ENCODE measurements at regions not wholly inside any gene's neighbourhood (a gene's known extent, or its start where the extent isn't known, plus 50 kb on each side); places are given as distances from the start of the nearest gene placed in this dataset.

DNA sequence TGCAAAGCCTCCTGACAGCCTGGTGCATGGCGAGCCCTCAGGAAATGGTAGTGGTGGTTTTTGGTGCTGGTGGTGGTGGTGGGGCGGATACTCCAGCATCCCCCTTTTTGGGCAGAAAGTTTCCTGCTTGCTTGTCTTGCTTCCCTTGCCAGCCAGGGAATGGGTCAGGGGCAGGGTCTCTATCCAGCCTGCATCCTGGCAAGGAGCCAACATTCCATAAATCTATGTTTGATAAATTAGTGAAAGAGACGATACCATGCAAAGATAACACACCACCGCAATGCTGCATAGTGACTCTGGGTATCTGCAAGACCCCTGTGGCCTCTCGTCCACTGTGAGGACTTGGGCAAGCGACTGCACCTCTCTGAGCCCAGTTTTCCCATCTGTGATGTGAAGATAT is 246.2 kb downstream of the LRFN2 start:
- no peak overlapping the region for H3K4me3 ChIP-seq
- no peaks in the 10 kb centered on the region for H3K27me3 ChIP-seq
- TF ChIP-seq, protein P1, sequence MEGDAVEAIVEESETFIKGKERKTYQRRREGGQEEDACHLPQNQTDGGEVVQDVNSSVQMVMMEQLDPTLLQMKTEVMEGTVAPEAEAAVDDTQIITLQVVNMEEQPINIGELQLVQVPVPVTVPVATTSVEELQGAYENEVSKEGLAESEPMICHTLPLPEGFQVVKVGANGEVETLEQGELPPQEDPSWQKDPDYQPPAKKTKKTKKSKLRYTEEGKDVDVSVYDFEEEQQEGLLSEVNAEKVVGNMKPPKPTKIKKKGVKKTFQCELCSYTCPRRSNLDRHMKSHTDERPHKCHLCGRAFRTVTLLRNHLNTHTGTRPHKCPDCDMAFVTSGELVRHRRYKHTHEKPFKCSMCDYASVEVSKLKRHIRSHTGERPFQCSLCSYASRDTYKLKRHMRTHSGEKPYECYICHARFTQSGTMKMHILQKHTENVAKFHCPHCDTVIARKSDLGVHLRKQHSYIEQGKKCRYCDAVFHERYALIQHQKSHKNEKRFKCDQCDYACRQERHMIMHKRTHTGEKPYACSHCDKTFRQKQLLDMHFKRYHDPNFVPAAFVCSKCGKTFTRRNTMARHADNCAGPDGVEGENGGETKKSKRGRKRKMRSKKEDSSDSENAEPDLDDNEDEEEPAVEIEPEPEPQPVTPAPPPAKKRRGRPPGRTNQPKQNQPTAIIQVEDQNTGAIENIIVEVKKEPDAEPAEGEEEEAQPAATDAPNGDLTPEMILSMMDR (IDR thresholded peaks at IDR 0.05), result no peak
- no peaks in the 10 kb centered on the region for H3K9me3 ChIP-seq
- no peaks in the 10 kb centered on the region for H3K4me1 ChIP-seq
- no peak for DNase-seq (ENCODE audit: low spot score)
- no peaks in the 10 kb centered on the region for H3K36me3 ChIP-seq
- no peak overlapping the region for H3K27ac ChIP-seq

DNA sequence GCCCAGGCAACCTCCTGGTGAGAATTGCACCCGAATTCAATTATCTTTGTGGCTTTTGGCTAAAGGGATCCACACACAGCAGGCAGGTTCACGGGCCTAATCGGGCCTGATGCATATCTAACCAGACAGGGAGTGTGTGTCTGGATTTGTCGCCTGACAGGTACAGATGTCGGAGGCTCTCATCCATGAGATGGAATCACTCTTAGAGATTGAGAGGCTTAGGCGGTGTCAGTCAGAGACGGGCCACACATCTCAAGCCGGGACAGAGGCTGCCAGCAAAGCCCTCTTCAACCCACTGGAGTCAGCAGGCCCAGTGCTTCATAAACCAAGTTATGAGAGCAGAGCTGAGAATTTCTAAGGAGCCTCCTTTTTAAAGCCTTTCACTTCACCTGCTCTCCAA is 247.0 kb downstream of the LRFN2 start:
- H3K4me3 ChIP-seq, result no peak overlapping the region
- no peak for DNase-seq (ENCODE audit: low spot score)
- no peaks in the 10 kb centered on the region for H3K9me3 ChIP-seq
- no peaks in the 10 kb centered on the region for H3K27me3 ChIP-seq
- TF ChIP-seq, protein P1 (IDR thresholded peaks at IDR 0.05), result no peak
- H3K36me3 ChIP-seq, result no peaks in the 10 kb centered on the region
- no peak overlapping the region for H3K27ac ChIP-seq
- H3K4me1 ChIP-seq, result no peaks in the 10 kb centered on the region

DNA sequence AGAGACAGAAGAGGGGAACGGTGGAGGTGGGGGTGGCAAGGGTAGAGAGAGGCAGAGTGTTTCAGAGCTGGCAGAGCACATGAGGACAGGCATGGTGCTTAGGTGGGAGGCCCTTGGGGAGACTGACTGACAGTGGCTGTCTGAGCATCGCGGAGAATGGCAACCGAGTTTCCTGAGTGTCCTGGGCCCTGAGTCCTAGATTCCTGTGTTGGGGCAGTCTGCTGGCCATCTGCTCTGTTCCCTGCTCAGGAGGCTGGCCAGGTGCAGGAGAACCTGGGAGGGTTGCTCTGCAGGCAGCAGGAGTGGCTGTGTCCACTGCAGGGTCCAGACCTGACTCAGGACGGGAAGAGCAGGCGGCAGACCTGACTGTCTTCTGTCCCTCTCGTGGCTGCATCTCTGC is 248.9 kb downstream of the LRFN2 start:
- H3K27me3 ChIP-seq, result no peaks in the 10 kb centered on the region
- no peak overlapping the region for H3K4me3 ChIP-seq
- H3K4me1 ChIP-seq, result no peaks in the 10 kb centered on the region
- no peak for DNase-seq (ENCODE audit: low spot score)
- no peak overlapping the region for H3K27ac ChIP-seq
- H3K9me3 ChIP-seq, result no peaks in the 10 kb centered on the region
- H3K36me3 ChIP-seq, result no peaks in the 10 kb centered on the region
- TF ChIP-seq, protein P1 (IDR thresholded peaks at IDR 0.05), result no peak

DNA sequence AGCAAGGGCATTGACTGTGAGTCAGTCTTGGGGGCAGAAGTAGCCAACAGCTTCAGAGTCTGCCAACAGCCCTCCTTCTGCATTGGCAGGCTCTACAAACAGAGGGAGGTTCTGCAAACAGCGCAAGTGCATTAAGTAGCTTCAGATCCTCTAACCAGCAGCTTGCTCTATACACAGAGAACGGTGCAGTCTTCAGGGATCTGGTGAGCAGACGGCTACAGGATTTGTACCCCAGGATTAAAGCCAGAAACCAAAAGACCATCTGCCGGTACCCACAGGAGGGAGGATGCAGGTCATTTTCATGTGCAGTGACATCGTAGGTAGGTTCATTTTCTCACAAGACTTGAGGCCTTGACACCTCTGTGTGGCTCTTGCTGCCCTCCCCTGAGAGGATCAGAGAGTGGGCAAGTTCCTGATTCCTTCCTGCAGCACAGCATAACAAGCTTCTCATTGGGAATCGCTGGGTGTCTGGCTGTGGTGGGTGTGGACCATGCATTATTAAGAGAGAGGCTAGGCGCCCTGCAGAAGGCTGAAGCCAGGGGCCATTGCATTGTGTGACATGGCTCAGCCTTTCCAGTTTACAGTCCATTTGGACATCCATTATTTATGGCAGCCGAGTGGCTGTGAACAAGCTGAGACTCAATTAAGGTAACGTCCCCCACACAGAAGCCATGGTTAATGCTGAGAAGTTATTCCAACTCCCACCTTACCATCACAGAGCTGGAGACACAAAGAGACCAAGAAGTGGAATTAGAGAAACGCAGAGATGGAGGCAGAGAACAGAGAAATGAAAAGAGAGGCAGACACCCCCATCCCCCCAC is 250.0 kb downstream of the LRFN2 start:
- no peak for DNase-seq (ENCODE audit: low spot score)
- Histone ChIP-seq H3K9me3 (no peaks in the 10 kb centered on the region), H3K27me3 (no peaks in the 10 kb centered on the region), H3K36me3 (no peaks in the 10 kb centered on the region), H3K27ac (no peak overlapping the region), H3K4me1 (no peaks in the 10 kb centered on the region), H3K4me3 (no peak overlapping the region)
- TF ChIP-seq, protein P1 (IDR thresholded peaks at IDR 0.05), result no peak

DNA sequence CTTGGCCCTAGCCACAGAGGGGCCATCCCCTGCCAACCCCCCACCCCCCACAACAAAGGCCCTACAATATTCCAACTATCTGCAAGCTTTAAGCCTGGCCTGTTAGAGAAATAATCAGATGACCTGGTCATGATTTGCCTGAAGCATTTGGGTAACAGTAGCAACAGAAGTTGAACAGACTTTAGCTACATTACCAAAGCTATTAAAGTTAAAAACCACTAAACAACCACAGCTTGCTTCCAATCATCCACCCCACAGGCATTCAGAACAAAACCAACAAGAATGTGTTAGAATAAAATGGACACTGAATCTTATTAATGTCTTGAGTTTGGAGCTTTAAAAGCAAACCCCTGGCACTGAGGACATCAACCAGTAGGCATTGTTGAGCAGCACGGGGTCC is 250.9 kb downstream of the LRFN2 start:
- DNase-seq (ENCODE audit: low spot score), result no peak
- H3K27me3 ChIP-seq, result no peaks in the 10 kb centered on the region
- no peak overlapping the region for H3K4me3 ChIP-seq
- no peaks in the 10 kb centered on the region for H3K4me1 ChIP-seq
- no peaks in the 10 kb centered on the region for H3K36me3 ChIP-seq
- no peak overlapping the region for H3K27ac ChIP-seq
- TF ChIP-seq, protein P1 (IDR thresholded peaks at IDR 0.05), result no peak
- H3K9me3 ChIP-seq, result no peaks in the 10 kb centered on the region

All from right atrium auricular region (tissue), 2 donors.